GM18511 (cell line): ENCODE measurements at regions not wholly inside any gene's neighbourhood (a gene's known extent, or its start where the extent isn't known, plus 50 kb on each side); places are given as distances from the start of the nearest gene placed in this dataset.

Experiments
- ATAC-seq: cut with Tn5 transposase; IDR thresholded peaks from one replicate; pipeline ENCODE4 v1.9.1; 2021; ENCODE audit warnings: mild to moderate bottlenecking, moderate library complexity; ENCODE audit not compliant: unreplicated experiment

- no peak for ATAC-seq
Measured at GRCh38 chr9:16223074-16223871, 647.2 kb downstream of the BNC2 start.

- ATAC-seq, result no peak
Measured at GRCh38 chr9:16230731-16231130, 639.7 kb downstream of the BNC2 start.

- no peak for ATAC-seq
Measured at GRCh38 chr9:16236311-16236710, 634.2 kb downstream of the BNC2 start.

- ATAC-seq, result no peak
Measured at GRCh38 chr9:16236882-16237281, 633.6 kb downstream of the BNC2 start.

- ATAC-seq, result no peak
Measured at GRCh38 chr9:16238623-16239138, 631.8 kb downstream of the BNC2 start.

GRCh38 chr9:16241231-16241630 is 629.2 kb downstream of the BNC2 start:
- ATAC-seq, result no peak

- ATAC-seq, result no peak
Measured at GRCh38 chr9:16243798-16244197, 626.7 kb downstream of the BNC2 start.

GRCh38 chr9:16245756-16246440 is 624.6 kb downstream of the BNC2 start:
- ATAC-seq, result no peak

GRCh38 chr9:16246785-16247184 is 623.7 kb downstream of the BNC2 start:
- no peak for ATAC-seq

GRCh38 chr9:16247188-16247875 is 623.1 kb downstream of the BNC2 start:
- no peak for ATAC-seq

GRCh38 chr9:16248822-16249221 is 621.6 kb downstream of the BNC2 start:
- no peak for ATAC-seq

GRCh38 chr9:16252616-16253015 is 617.9 kb downstream of the BNC2 start:
- no peak for ATAC-seq

- ATAC-seq, result no peak
Measured at GRCh38 chr9:16254674-16255073, 615.8 kb downstream of the BNC2 start.

GRCh38 chr9:16255217-16255616 is 615.3 kb downstream of the BNC2 start:
- no peak for ATAC-seq

GRCh38 chr9:16257604-16258003 is 612.9 kb downstream of the BNC2 start:
- ATAC-seq, result no peak

- ATAC-seq, result no peak
Measured at GRCh38 chr9:16258191-16258590, 612.3 kb downstream of the BNC2 start.

GRCh38 chr9:16258708-16259107 is 611.8 kb downstream of the BNC2 start:
- ATAC-seq, result no peak

- ATAC-seq, result no peak
Measured at GRCh38 chr9:16262477-16263261, 607.8 kb downstream of the BNC2 start.

- ATAC-seq, result no peak
Measured at GRCh38 chr9:16265688-16266087, 604.8 kb downstream of the BNC2 start.

- no peak for ATAC-seq
Measured at GRCh38 chr9:16266648-16267276, 603.7 kb downstream of the BNC2 start.
